ENCODE measurements at regions not wholly inside any gene's neighbourhood (a gene's known extent, or its start where the extent isn't known, plus 50 kb on each side); places are given as distances from the start of the nearest gene placed in this dataset.

GRCh38 chr10:130453036-130453720, 317.0 kb downstream of the GLRX3 start:
- Histone ChIP-seq H4K91ac (ENCODE audit: low read length) (no peak overlapping the region), H2BK12ac (ENCODE audit: low read length in 2 of 2) (no peak overlapping the region), H3K27ac (ENCODE audit: low read length, poor library complexity, severe bottlenecking) (no peak overlapping the region), H3K4ac (ENCODE audit: low read depth in 1 of 2, low read length in 2 of 2) (no peak overlapping the region), H3K23ac (ENCODE audit: low read length in 2 of 2) (no peak overlapping the region), H3K18ac (ENCODE audit: low read depth in 1 of 2, low read length in 2 of 2) (no peak overlapping the region), H2BK5ac (ENCODE audit: low read depth, low read length, poor library complexity, severe bottlenecking) (no peak overlapping the region), H3K79me1 (replicated peaks; ENCODE audit: low read length, poor library complexity, severe bottlenecking) (no peaks in the 10 kb centered on the region), H4K8ac (ENCODE audit: low read length) (no peak overlapping the region), H2AK5ac (ENCODE audit: low read length, severe bottlenecking) (no peak overlapping the region), H3K9ac (ENCODE audit: low read length) (no peak overlapping the region), H3K4me2 (ENCODE audit: low read length, poor library complexity, severe bottlenecking) (no peak overlapping the region), H3K9me3 (ENCODE audit: control insufficient read depth, low read length) (no peaks in the 10 kb centered on the region), H2AFZ (ENCODE audit: low read depth, low read length) (no peak overlapping the region), H3K4me3 (ENCODE audit: insufficient read depth in 1 of 2, low read depth in 1 of 2, low read length in 2 of 2) (no peak overlapping the region), H3K4me1 (ENCODE audit: control insufficient read depth, insufficient read depth, low read depth, low read length) (no peaks in the 10 kb centered on the region), H2BK120ac (ENCODE audit: low read depth, low read length) (no peak overlapping the region), H3K14ac (ENCODE audit: low read length in 2 of 2) (no peak overlapping the region), H3K27me3 (ENCODE audit: control insufficient read depth in 1 of 2, insufficient read depth in 1 of 2, low read length in 2 of 2) (no peaks in the 10 kb centered on the region), H3K36me3 (ENCODE audit: control insufficient read depth in 1 of 2, insufficient read depth in 2 of 2, low read depth in 1 of 2, low read length in 2 of 2) (no peaks in the 10 kb centered on the region), H2BK15ac (ENCODE audit: low read depth, poor library complexity, severe bottlenecking) (no peak overlapping the region)
- no peak for DNase-seq
- WGBS, result 86% methylated on average over 21 of the region's 21 CpGs

DNA sequence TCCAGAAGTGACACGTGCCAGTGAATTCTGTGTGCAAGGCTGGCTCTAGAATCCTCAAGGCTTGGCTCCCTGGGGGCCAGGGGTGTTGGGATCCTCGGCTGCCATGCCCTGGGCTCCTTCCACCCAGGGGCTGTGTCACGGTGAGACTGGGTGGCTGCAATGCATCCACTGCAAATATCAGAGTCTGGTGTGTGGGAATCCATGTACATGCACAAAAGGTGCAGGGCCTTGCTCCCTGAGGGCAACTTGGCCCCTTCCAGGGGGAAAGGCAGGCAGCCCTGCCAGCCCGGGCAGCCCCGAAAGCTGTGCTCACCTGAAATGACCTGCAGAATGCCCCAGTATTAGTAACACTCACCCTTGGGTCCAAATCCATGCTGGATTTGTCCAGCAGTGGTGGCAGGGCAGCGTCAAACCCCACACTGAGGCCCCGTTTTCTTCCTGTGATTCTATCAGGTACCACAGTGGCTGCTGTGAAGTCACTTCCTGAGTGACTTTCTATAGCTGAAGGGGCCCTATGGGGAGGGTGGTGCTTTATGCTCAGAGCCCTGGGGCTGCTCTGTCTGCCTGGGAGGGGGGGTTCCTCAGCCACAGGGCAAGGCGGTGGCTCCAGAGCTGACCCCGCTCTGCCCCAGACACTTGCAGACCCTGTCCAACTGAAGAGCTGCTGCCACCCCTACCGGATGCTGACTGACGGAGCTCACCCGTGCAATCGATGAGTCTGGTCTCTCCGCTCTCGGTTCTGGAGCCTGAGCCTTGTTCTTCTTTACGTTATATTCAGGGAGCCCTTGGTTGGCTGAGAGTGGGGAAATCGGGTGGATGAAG, 317.7 kb downstream of the GLRX3 start:
- Histone ChIP-seq H3K23ac (ENCODE audit: low read length in 2 of 2) (no peak overlapping the region), H2BK120ac (ENCODE audit: low read depth, low read length) (no peak overlapping the region), H3K4me3 (ENCODE audit: insufficient read depth in 1 of 2, low read depth in 1 of 2, low read length in 2 of 2) (no peak overlapping the region), H3K9ac (ENCODE audit: low read length) (no peak overlapping the region), H3K4ac (ENCODE audit: low read depth in 1 of 2, low read length in 2 of 2) (no peak overlapping the region), H3K79me1 (replicated peaks; ENCODE audit: low read length, poor library complexity, severe bottlenecking) (no peaks in the 10 kb centered on the region), H2BK12ac (ENCODE audit: low read length in 2 of 2) (no peak overlapping the region), H3K4me2 (ENCODE audit: low read length, poor library complexity, severe bottlenecking) (no peak overlapping the region), H4K8ac (ENCODE audit: low read length) (no peak overlapping the region), H4K91ac (ENCODE audit: low read length) (no peak overlapping the region), H3K4me1 (ENCODE audit: control insufficient read depth, insufficient read depth, low read depth, low read length) (no peaks in the 10 kb centered on the region), H2BK15ac (ENCODE audit: low read depth, poor library complexity, severe bottlenecking) (peak overlapping the region; percentile 0), H2BK5ac (ENCODE audit: low read depth, low read length, poor library complexity, severe bottlenecking) (no peak overlapping the region), H3K36me3 (ENCODE audit: control insufficient read depth in 1 of 2, insufficient read depth in 2 of 2, low read depth in 1 of 2, low read length in 2 of 2) (no peaks in the 10 kb centered on the region), H3K14ac (ENCODE audit: low read length in 2 of 2) (no peak overlapping the region), H2AK5ac (ENCODE audit: low read length, severe bottlenecking) (no peak overlapping the region), H3K18ac (ENCODE audit: low read depth in 1 of 2, low read length in 2 of 2) (no peak overlapping the region), H2AFZ (ENCODE audit: low read depth, low read length) (no peak overlapping the region), H3K9me3 (ENCODE audit: control insufficient read depth, low read length) (no peaks in the 10 kb centered on the region), H3K27ac (ENCODE audit: low read length, poor library complexity, severe bottlenecking) (no peak overlapping the region), H3K27me3 (ENCODE audit: control insufficient read depth in 1 of 2, insufficient read depth in 1 of 2, low read length in 2 of 2) (no peaks in the 10 kb centered on the region)
- no peak for DNase-seq
- WGBS, result 79% methylated on average over 17 of the region's 17 CpGs

DNA sequence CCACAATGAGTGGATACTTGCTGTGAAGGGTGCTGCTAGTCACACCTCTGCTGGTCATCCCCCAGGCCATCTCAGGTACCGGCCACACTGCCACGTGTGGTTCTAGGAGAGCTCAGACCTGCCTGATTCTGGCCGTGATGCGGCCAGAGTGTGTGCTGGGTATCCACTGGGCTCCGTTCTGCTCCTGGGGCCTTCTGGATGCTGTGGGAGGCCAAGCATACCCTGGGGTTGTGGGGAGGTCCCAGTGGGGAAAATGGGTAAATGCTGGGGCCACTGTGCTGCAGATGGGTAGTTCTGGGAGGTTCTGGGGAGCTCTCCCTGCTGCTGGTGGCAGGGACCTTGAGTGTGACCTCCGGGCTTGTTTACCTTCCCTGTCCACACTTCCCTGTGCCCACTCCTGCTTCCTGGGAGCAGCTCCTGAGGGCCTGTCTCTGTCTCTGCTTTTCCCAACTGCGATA, 318.4 kb downstream of the GLRX3 start:
- H2AK5ac ChIP-seq (ENCODE audit: low read length, severe bottlenecking), result no peak overlapping the region
- 84% methylated on average over 7 of the region's 7 CpGs for WGBS

DNA sequence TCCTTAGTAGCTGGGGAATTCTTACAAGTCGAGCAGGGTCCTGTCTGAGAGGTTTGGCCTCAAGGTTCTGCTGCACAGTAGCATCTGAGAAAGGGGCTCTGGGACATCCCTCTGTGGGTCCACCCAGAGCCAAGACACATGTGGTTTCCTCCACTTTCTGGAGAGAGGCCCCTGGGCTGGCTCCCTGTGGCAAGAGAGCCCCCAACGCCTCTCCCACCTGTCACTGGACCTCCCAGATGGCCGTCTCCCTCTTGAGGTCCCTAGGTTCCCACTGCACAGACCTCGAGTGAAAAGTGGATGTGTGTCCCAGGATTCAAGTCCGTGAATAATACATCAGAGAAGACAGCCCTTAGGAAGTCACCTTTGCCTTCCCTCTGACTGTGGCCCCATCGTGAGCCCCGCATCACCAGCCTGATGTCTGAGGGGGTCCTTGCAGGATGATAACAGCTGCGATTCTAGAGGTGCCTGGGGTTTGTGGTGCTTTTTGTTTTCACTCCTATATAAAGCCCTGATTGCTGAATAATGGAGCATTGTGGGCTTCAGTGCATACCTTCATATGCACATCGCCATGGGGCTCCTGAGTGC, 319.0 kb downstream of the GLRX3 start:
- H3K4me1 ChIP-seq (ENCODE audit: control insufficient read depth, insufficient read depth, low read depth, low read length), result no peaks in the 10 kb centered on the region
- no peak overlapping the region for H3K4ac ChIP-seq (ENCODE audit: low read depth in 1 of 2, low read length in 2 of 2)
- H2BK5ac ChIP-seq (ENCODE audit: low read depth, low read length, poor library complexity, severe bottlenecking), result no peak overlapping the region
- no peak overlapping the region for H3K9ac ChIP-seq (ENCODE audit: low read length)
- no peak overlapping the region for H3K4me3 ChIP-seq (ENCODE audit: insufficient read depth in 1 of 2, low read depth in 1 of 2, low read length in 2 of 2)
- no peak for DNase-seq
- H3K4me2 ChIP-seq (ENCODE audit: low read length, poor library complexity, severe bottlenecking), result no peak overlapping the region
- H2AK5ac ChIP-seq (ENCODE audit: low read length, severe bottlenecking), result no peak overlapping the region
- no peak overlapping the region for H2BK15ac ChIP-seq (ENCODE audit: low read depth, poor library complexity, severe bottlenecking)
- no peak overlapping the region for H3K14ac ChIP-seq (ENCODE audit: low read length in 2 of 2)
- no peak overlapping the region for H2BK120ac ChIP-seq (ENCODE audit: low read depth, low read length)
- H2AFZ ChIP-seq (ENCODE audit: low read depth, low read length), result no peak overlapping the region
- no peaks in the 10 kb centered on the region for H3K36me3 ChIP-seq (ENCODE audit: control insufficient read depth in 1 of 2, insufficient read depth in 2 of 2, low read depth in 1 of 2, low read length in 2 of 2)
- H2BK12ac ChIP-seq (ENCODE audit: low read length in 2 of 2), result no peak overlapping the region
- no peak overlapping the region for H4K91ac ChIP-seq (ENCODE audit: low read length)
- H3K27me3 ChIP-seq (ENCODE audit: control insufficient read depth in 1 of 2, insufficient read depth in 1 of 2, low read length in 2 of 2), result no peaks in the 10 kb centered on the region
- H3K23ac ChIP-seq (ENCODE audit: low read length in 2 of 2), result no peak overlapping the region
- no peak overlapping the region for H3K18ac ChIP-seq (ENCODE audit: low read depth in 1 of 2, low read length in 2 of 2)
- H3K79me1 ChIP-seq (replicated peaks; ENCODE audit: low read length, poor library complexity, severe bottlenecking), result no peaks in the 10 kb centered on the region
- H4K8ac ChIP-seq (ENCODE audit: low read length), result no peak overlapping the region
- no peak overlapping the region for H3K27ac ChIP-seq (ENCODE audit: low read length, poor library complexity, severe bottlenecking)
- H3K9me3 ChIP-seq (ENCODE audit: control insufficient read depth, low read length), result no peaks in the 10 kb centered on the region
- 70% methylated on average over 9 of the region's 9 CpGs for WGBS

More for the DNA sequence above, 318.4 kb downstream of the GLRX3 start:
- no peak overlapping the region for H2BK15ac ChIP-seq (ENCODE audit: low read depth, poor library complexity, severe bottlenecking)
- H3K4ac ChIP-seq (ENCODE audit: low read depth in 1 of 2, low read length in 2 of 2), result no peak overlapping the region
- H3K14ac ChIP-seq (ENCODE audit: low read length in 2 of 2), result no peak overlapping the region
- no peak overlapping the region for H3K27ac ChIP-seq (ENCODE audit: low read length, poor library complexity, severe bottlenecking)
- no peaks in the 10 kb centered on the region for H3K27me3 ChIP-seq (ENCODE audit: control insufficient read depth in 1 of 2, insufficient read depth in 1 of 2, low read length in 2 of 2)
- no peak overlapping the region for H4K91ac ChIP-seq (ENCODE audit: low read length)
- H2BK12ac ChIP-seq (ENCODE audit: low read length in 2 of 2), result no peak overlapping the region
- H3K18ac ChIP-seq (ENCODE audit: low read depth in 1 of 2, low read length in 2 of 2), result no peak overlapping the region
- H3K36me3 ChIP-seq (ENCODE audit: control insufficient read depth in 1 of 2, insufficient read depth in 2 of 2, low read depth in 1 of 2, low read length in 2 of 2), result no peaks in the 10 kb centered on the region
- H3K9ac ChIP-seq (ENCODE audit: low read length), result no peak overlapping the region
- no peak overlapping the region for H3K4me3 ChIP-seq (ENCODE audit: insufficient read depth in 1 of 2, low read depth in 1 of 2, low read length in 2 of 2)
- H3K23ac ChIP-seq (ENCODE audit: low read length in 2 of 2), result no peak overlapping the region
- H3K4me1 ChIP-seq (ENCODE audit: control insufficient read depth, insufficient read depth, low read depth, low read length), result no peaks in the 10 kb centered on the region
- DNase-seq, result no peak
- no peak overlapping the region for H2BK5ac ChIP-seq (ENCODE audit: low read depth, low read length, poor library complexity, severe bottlenecking)
- H2BK120ac ChIP-seq (ENCODE audit: low read depth, low read length), result no peak overlapping the region
- H4K8ac ChIP-seq (ENCODE audit: low read length), result no peak overlapping the region
- no peak overlapping the region for H3K4me2 ChIP-seq (ENCODE audit: low read length, poor library complexity, severe bottlenecking)
- H3K79me1 ChIP-seq (replicated peaks; ENCODE audit: low read length, poor library complexity, severe bottlenecking), result no peaks in the 10 kb centered on the region
- H2AFZ ChIP-seq (ENCODE audit: low read depth, low read length), result no peak overlapping the region
- no peaks in the 10 kb centered on the region for H3K9me3 ChIP-seq (ENCODE audit: control insufficient read depth, low read length)
